ENCODE measurements at regions not wholly inside any gene's neighbourhood (a gene's known extent, or its start where the extent isn't known, plus 50 kb on each side); places are given as distances from the start of the nearest gene placed in this dataset.

DNA sequence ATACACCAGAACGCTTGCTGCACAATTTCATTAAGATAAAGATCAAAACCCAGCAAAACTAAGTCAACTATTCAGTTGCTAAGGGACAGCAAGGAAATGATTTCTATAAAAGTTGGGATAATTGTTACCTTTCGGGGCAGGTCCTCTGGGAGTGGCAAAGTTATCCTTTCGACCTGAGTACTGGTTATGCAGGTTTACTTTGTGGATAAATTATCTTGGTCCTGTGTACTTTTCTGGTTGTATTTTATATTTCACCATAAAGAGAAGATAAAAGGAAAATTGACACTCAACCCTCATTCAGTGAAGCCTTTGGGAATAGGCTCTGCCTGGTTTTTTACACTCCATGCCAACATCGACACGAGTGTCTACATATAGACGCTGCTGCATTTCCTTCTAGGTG is 146.5 kb downstream of the SYK start:
- DNase-seq (ENCODE audit: low read depth), result no peak

DNA sequence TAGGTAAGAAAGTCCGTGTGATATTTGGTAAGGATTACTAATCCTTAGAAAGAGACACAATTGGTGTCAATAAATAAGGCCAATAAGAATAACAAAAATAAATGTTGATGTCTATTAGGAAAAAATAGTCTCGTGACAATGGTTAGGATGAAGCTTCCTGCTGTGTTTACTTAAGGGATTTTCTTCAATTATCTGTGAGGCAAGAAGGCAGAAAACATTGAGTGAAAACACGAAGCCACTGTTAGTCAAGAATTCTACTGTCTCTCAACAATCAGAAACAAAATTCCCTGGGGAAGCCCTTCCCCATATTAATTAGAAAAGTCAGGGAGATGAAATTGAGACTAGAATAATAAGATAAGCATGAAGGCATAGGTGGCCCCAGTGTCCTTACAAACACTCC is 149.0 kb downstream of the SYK start:
- no peak for DNase-seq (ENCODE audit: low read depth)

DNA sequence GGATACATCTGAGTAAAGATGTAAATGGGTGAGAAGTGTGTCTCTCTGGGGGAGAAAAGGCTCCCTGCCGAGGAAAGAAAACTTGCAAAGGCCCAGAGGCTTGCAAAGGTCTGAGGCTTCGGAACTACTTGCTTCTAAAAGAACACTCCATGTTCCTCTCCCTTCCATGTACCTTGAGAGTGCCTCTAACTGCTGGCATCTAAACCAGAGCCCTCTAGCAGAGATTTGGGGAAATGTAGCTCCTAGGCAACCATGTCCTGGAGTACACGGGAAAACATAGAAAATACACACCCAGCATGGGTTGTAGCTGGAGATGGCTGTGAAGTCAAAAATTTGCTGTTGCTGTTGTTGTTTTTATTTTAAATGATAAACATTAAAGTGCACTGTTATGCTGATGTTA is 151.6 kb downstream of the SYK start:
- DNase-seq (ENCODE audit: low read depth), result no peak

DNA sequence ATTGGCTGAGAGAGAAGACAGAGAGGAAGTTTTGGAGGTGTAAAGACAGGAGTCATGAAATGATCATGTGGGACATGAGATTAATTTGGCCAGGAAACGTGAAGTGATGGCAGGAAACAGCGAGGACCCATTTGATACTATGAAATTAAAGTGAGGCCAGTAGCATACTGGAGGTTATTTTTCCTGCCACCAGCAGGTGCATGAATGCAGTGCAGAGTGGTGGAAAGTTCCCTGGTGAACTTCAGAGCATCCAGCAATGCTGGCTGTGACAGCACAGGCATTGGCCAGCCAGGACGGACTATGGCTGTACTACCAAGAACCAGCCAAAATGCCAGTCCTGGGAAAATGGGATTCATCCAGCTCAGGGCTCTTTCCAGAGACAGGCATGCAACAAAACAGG is 152.2 kb downstream of the SYK start:
- no peak for DNase-seq (ENCODE audit: low read depth)

DNA sequence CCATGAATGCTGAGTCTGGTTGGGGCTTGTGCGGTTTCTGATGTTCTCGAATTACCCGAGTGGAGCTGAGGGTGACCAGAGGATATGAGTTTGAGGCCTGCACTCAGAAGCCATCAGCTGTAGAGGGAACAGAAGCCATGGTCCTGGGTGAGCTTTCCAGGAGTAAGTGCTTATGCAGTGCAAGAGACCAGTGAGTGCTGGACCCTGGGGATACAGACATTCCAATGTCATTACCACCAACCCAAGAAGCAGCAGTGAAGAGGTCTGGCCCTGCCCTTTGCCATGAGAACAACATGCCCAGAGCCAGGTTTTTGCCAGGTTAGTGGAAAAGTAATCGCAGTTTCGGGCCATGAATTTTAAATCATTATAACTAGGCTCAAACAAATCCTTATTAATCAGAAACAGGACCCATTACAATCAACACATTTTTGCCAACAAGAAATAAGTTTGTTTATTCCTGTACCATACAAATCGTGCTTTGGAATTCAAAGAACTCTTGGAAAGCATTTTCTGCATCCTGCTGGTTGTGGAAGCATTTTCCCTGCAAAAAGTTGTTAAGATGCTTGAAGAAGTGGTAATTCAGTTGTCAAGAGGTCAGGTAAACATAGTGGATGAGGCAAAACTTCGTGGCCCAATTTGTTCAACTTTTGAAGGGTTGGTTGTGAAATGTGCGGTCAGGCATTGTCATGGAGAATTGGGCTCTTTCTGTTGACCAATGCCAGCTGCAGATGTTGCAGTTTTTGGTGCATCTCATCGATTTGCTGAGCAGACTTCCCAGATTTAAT is 154.6 kb downstream of the SYK start:
- no peak for DNase-seq (ENCODE audit: low read depth)

DNA sequence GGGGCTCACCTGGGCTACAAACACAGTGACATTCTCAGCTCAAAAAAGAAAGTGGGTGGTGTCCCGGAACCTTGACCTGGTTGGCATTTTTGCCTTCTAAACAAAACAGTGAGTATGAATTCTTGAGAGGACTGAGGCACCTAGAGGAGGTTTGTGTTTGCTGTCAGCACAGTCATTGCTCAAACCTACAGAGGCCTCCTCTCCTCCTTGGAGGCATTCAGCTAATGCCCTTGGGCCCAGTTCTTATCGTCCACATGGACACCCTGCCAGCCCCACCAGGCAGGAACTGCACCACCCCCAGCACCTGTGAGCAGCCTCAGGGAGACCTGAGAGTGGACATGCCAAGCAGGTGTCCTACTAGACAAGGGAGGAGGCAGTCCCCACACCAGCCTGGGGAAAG is 156.7 kb downstream of the SYK start:
- no peak for DNase-seq (ENCODE audit: low read depth)

DNA sequence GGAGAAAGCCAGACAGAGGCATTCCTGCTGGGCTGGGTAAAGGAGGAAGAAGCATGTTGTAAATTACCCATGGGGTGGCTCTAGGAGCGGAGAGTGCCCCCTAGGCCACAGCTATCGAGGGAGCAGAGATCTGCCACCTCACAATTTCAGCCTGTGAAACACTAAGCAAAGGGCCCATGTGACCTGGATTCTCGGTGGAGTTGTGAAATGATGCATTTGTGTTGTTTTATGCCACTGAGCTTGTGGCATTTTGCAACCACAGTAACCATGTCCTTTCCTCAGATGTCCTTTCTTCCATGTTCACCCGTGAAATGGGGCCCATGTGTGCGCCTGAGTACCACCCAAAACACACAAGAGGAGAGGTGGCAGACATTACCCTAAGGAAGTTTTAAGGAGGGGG is 159.3 kb downstream of the SYK start:
- DNase-seq (ENCODE audit: low read depth), result no peak

DNA sequence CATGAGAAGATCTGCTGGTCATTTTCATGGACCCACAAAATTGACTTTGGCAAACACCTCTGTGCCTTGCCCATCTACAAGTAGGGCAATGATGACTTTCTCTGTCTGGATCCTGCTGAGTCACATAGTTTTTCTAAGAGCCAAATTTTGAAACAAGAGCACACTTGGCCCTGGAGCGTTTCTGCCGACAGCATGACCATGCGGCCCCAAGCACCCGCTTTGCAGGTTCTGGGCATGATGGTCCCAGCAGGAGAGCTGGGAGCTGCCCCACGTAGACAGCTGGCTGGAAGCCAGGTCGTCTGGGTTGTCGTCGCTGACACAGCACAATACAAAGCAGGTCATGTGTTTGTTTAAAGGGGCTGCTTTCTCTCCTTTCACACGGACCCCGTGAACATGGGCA is 159.8 kb downstream of the SYK start:
- no peak for DNase-seq (ENCODE audit: low read depth)

DNA sequence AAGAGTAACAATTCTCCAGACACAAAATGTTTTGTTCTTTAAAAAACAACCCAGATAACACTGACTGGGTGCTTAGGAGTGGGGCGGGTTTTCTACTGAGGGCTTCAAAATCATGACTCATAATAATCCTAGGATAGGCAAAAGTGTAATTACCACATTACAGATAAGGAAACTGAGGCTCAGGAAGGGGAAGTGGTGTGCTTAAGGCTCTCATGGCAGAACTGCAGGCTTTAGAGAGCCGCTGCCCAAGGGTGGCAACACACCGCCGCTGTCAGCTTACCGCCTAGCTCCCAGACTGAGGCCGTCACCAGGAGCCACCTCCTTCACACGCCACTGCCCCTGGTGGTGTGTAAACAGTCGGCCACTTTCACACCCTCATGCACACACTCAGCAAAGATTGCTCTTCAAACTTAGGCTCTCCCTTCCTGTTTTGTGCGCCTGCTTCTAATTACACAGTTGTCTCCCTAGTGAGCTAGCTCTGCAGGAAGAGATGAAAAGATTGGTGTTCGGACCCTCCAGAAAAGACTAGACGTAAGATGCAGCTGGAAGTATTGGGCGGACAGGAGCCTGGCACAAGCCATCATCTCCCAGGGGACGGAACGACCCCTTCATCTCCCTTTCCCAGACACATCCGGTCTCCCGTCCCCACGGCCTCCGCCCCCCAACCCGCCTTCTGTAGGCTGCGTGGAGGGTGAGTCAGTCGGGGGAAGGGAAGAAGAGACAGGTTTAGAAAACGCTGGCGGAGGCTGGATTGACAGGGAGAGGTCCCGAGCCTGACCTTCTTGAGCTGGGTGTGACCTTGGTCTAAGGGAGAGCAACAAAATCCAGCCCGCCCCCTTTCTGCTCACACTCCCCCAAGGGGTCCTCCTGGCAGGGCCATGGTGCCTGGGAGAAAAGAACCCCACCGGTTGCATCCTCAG is 162.7 kb downstream of the SYK start:
- DNase-seq (ENCODE audit: low read depth), result no peak

DNA sequence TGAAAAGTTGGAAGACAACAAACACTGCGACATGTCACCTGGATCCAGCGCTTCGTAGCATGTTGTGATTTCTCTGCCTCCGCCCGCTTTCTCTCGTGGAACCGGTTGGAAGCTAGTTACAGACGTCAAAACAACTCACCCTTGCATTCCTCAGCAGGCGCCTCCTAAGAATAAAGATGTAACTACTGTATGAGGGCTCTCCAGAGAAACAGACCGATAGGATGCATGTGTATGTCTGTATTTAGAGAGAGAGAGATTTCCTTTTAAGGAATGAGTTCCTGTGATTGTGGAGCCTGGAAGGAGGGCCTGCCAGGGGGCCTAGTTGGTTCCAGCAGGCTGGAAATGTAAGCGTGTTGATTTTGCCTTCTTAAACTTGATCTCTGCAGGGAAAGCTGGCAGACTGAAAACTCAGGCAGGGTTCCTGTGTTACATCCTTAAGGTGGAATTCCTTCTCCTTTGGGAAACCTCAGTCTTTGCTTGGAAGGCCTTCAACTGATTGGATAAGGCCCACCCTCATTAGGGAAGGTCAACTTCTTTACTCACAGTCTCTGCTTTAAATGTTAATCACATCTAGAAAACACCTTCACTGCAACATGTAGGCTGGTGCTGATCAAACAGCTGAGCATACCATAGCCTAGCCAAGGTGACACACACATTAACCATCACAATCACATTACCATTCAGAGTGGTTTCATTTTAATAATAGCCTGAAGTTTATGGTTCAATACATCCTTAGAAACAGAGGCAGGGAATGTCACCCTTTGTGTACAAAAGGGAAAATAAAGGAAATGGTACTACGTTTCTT is 163.8 kb downstream of the SYK start:
- DNase-seq (ENCODE audit: low read depth), result no peak

DNA sequence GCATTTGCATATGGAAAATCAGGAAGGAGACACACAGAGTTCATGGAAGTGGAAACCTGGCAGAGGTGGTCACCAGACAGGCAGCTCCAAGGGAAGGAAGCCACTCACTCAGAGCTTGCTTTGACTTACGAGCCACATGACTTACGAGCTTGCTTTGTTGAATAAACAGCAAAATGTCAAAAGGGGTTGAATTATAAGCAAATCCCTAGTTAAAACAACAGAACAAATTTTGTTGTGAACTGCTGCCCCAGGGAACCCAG is 164.3 kb downstream of the SYK start:
- DNase-seq (ENCODE audit: low read depth), result no peak

DNA sequence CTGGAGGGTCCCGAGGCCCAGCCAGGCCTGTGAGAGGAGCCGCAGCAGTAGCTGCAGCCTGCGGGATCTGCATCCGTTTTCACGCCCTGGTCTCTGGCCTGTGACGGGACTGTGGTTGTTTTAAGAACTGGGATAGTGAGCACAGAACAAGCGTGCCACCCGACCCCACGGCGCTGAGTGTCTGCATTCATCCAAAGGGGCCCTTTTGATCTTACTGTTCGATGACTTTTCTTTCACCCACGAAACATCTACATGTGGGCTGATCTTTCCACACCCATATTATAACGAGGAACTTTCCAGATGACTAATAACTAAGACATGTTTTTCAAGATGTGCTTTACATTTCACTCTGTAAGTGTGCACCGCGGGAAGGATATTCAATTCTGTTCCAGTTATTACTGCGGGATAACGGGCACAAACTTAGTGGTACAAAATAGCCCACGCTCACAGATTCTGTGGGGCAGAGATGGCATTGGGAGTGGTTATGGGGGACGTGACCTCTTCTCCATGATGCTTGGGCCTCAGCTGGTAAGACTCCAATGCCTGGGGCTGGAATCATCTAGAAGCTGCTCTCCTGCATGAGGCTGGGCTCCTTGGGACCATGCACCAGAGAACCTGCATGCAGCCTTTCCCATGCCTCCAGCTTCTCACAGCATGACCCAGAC is 165.0 kb downstream of the SYK start:
- no peak for DNase-seq (ENCODE audit: low read depth)

DNA sequence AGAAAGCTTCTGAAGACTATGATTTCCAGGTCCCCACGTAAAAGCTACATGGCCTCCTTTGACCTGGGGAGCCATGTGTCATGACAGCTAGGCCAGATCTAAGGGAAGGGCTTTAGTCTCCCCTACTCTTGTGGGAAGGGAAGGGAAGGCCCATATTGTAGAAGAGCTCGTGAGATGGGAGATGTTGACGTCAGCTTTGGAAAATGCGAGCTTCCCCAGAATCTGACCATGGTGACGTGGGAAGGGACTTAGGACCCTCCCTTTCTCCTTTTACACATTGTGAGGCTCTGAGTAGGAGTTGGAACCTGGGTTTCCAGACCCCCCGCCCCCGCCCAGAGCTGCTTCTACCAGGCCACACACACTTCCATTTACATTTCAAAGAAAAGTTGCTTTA is 165.5 kb downstream of the SYK start:
- DNase-seq (ENCODE audit: low read depth), result no peak

DNA sequence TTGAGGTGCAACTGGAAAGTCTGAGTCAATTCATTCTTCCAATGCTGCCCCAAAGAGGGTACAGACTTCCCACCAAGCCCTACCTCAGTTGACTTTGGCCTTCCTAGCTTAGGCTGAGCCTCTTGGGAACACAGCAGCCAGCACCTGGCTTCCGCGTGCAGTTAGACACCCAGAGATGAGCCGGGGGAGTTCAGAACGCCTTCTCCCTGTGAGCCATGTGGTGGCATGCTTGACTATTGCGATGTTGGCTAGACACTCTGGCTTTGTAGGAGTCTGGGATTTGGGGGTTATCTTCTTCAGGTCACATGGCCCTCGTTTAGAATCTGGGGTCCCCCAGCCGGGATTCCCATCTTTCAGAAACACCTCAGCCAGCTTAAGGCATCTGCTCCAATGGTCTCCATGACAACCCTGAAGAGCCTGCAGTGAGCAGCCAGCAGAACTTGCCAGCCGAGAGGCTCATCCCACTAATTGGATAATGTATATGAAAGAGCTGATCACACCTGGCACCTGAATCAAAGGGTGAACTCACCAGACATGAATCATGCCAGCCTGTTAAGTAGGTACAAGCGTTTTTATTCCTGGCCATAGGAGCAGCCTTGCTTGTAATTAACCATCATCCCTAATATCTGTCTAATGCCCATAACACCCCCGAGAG is 167.5 kb downstream of the SYK start:
- no peak for DNase-seq (ENCODE audit: low read depth)

DNA sequence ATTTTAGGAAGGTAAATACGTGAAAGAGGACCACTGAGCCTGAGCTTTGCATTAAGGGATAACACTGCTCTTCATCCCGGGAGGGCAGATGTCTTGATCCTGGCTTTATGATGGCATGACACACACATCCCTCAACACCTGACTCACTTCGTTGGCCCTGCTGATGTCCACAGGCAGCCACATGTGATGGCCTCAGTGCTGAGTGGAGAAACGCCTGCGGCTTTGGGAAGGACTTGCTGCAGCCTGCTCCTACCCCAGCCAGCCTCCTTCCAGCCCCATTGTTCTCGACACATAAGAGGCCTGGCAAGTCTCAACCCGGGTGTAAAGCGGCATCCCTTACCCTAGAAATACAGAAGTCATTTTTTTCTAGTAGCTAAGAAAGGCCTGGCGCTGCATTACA is 169.0 kb downstream of the SYK start:
- no peak for DNase-seq (ENCODE audit: low read depth)

DNA sequence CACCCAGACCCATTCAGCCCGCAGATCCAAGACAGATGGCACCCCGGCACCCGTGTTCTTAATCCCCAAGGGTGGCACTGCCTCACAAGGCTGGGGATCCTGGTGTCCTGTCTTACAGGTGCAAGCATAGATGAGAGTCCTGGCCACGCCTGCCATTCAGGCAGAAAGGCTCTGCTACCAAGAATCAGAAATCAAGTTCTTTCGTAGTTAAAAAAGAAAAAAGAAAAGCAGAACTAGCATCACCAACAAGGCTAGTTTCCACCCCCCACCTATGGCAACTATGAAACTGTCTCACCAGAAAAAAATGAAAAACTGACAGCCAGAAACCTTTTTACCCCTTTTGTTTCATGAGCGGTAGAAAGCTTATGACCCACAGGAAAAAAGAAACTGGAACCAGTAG is 170.4 kb downstream of the SYK start:
- DNase-seq (ENCODE audit: low read depth), result no peak

DNA sequence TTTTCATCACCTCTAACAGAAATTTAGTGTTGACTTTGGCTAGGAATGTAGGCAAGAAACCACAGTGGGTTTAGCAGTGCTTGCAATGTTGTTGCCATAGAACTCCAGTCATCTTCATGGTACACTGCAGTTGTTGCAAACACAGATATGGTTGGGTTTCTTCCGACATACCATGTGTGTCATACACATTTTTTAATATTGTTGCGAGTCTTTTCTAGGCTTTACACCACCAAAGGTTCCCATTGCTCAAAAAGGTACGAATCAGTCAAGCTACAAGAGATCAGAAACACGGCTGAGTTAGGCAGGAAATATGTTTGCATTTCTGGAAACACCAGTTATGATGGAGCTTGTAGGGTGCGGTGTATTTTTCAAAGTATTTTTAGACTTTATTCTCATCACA is 172.4 kb downstream of the SYK start:
- no peak for DNase-seq (ENCODE audit: low read depth)

DNA sequence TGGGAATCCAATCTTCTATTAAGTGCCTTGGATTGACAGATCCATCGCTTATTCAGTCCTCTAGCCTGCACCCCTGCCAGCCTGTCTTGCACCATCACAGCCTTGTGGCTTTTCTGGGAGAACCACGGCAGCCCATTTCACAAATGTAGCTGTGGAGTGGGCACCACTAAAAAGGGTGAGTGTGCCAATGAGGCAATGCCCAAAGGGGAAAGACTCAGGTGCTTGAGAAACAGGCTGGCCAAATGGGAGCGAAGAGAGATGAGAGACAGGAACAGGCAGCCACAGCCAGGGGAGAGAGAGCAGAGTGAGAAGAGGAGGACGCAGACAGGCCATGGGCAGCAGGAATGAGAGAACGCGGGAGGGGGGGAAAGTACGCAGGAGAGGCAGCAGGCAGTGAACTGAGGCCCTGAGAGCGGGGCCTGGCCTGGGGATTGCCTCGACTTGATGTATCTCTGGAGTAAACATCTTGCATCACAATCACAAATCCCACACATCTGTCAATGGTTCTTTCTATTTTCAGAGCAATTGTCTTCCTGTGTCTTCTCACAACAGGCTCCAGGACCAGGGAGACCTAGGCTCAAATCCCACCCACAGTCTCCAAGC is 173.1 kb downstream of the SYK start:
- no peak for DNase-seq (ENCODE audit: low read depth)

DNA sequence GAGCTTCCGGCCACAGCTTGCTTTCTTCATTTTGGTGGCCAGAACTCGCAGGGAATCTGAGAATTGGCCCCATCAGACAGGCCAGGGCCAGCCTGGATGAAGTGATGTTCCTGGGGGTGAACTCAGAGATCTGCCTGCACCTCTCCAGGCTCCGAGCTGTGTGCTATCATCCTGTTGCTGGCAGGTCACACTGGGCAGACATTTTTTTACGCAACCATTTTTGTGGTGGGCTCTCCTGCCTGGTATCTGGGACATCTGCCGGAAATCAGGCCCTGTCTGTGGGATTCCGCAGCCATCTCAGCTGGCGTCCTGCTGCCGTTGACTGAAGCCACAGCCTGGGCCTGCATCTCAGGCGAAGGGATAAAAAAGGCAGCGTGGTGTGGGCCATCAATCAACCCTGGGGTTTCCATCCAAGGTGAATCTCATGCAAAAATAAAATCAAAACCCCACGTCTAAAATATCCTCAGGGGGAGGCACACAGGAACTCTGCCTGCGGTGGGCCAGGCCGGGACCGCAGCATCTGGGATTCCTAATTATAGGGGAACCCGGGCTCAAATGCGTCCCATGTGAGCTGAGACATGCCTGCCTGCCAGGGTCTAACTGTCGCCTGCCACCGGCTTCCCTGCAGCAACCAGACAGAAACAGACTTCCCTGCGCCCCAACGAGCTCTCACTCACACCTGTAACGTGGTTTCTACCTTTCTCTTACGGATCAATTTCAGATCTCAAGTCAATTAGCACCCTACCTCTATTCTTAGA is 174.3 kb downstream of the SYK start:
- DNase-seq (ENCODE audit: low read depth), result no peak

DNA sequence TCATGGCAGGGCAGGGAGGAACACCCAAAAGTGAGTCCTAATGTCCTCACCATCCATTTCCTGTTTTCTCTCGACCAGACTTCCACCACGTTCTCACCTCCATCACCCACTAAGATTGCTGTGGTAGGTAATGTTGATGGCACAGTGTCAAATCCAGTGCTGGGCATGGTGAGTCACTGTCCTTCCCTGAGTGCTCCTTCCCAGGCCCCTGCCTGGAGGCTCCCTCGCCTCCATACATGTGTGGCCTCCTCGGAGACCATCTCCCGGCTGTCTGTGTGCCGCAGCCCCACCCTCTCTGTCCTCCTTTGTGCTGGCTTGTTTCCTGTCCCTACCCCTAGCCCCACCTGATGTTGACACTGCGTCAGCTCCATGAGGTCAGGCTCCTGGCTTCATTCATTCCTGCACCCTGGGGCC is 177.5 kb downstream of the SYK start:
- no peak for DNase-seq (ENCODE audit: low read depth)

DNA sequence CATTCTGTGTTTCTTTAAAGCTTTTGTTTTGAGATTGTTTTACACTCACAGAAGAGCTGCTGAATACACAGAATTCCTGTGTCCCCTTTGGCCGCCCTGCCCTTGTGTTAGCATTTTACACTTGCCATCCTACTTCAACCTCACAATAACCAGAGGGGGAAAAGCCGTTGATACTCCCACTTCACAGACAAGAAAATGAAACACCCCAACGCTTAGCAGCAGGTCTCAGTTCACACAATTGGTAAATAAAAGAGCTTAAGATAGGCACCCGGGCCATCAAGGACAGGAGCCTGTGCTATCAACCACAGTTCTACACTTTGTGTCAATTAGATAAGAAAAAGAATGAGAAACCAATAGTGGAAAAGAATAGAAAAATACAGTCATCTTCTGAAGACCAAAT is 178.0 kb downstream of the SYK start:
- no peak for DNase-seq (ENCODE audit: low read depth)
